IPS DF 6.9 (cell line): ENCODE measurements at regions not wholly inside any gene's neighbourhood (a gene's known extent, or its start where the extent isn't known, plus 50 kb on each side); places are given as distances from the start of the nearest gene placed in this dataset.

Experiments
- DNase-seq: peaks from one replicate; pipeline ENCODE4 v3.0.0-alpha.2; 2013; ENCODE audit warnings: low read depth, low spot score
- H3K27ac ChIP-seq: one replicate; pipeline ENCODE4 v1.5.1; 2013; ENCODE audit warnings: low read length, control low read depth
- H3K27me3 ChIP-seq: 2 replicates; pipeline ENCODE4 v1.6.1; 2013; ENCODE audit warnings: mild to moderate bottlenecking, low read length; ENCODE audit not compliant: control insufficient read depth, insufficient read depth
- H3K36me3 ChIP-seq: 2 replicates; pipeline ENCODE4 v1.6.1; 2013; ENCODE audit warnings: low read length; ENCODE audit not compliant: control insufficient read depth, insufficient read depth
- H3K4me1 ChIP-seq: 2 replicates; pipeline ENCODE4 v1.6.1; 2013; ENCODE audit warnings: low read length; ENCODE audit not compliant: control insufficient read depth, insufficient read depth
- H3K4me3 ChIP-seq: 2 replicates; pipeline ENCODE4 v1.5.1; 2013; ENCODE audit warnings: mild to moderate bottlenecking, low read length
- H3K9me3 ChIP-seq: 2 replicates; pipeline ENCODE4 v1.6.1; 2013; ENCODE audit warnings: low read length, inconsistent platforms; ENCODE audit not compliant: control insufficient read depth, insufficient read depth
- WGBS: extraction: QIAGEN DNeasy Blood & Tissue Kit; methylation state at CpG from one replicate; pipeline ENCODE4 v1.1.7; 2013; ENCODE audit warnings: mixed read lengths, missing lambda C conversion rate; ENCODE audit not compliant: insufficient read length, insufficient coverage; 5-methylcytosine and 5-hydroxymethylcytosine counted together

- WGBS: no CpG with 5 or more reads among the region's 3 CpGs
- no peaks in the 10 kb centered on the region; the same call in 1 of the 2 replicates for H3K4me1 ChIP-seq
- DNase-seq: no peak
- H3K36me3 ChIP-seq: no peaks in the 10 kb centered on the region
- no peaks in the 10 kb centered on the region for H3K27me3 ChIP-seq
- H3K9me3 ChIP-seq: no peaks in the 10 kb centered on the region
- H3K4me3 ChIP-seq: no peak overlapping the region
- no peak overlapping the region for H3K27ac ChIP-seq
Observed at GRCh38 chr5:58060996-58061395, 398.9 kb downstream of the PLK2 start.

- H3K27me3 ChIP-seq: no peaks in the 10 kb centered on the region
- no peak overlapping the region for H3K4me3 ChIP-seq
Observed at GRCh38 chr5:58057324-58057723, 402.6 kb downstream of the PLK2 start.

DNA sequence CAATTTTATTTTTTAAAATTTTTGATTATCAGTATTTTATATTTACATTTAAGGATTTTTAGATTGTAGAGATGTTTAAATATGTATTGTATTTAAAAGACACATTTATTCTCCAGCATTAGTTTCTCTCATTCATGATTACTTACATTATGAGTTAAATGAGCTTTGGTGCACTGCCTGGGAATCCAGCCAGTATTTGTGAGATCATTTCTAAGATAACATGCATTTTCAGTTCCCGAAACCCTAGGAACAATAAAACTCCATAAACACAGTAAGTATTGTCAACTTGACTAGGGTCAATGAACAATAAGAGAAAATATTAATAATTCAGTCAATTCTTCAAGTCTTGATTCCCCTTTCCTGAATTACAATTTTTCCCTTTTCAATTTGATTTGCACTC is 403.3 kb downstream of the PLK2 start:
- H3K4me1 ChIP-seq: no peaks in the 10 kb centered on the region
- no peak for DNase-seq
- no CpG with 5 or more reads among the region's 1 CpG for WGBS

More at GRCh38 chr5:58057324-58057723, 402.6 kb downstream of the PLK2 start:
- WGBS: no CpG with 5 or more reads among the region's 4 CpGs
- no peak for DNase-seq
- H3K4me1 ChIP-seq: no peaks in the 10 kb centered on the region
- no peaks in the 10 kb centered on the region for H3K36me3 ChIP-seq
- no peak overlapping the region for H3K27ac ChIP-seq
- no peaks in the 10 kb centered on the region for H3K9me3 ChIP-seq

DNA sequence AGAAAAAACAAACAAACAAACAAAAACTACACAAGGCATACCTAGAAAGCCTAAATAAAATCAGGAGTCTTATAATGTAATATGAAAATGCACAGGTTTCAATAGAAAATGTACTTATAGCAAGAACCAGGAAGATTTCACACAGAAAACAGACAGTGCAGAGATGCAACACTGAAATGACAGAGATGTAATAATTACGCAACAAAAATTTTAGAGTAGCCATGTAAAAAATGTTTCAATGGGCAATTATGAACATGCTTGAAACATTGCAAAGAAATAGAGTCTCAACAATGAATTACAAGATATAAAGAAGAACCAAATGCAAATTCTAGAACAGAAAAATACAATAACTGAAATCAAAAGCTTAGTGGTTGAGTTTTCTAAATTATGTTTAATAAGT is 405.9 kb downstream of the PLK2 start:
- no peaks in the 10 kb centered on the region for H3K36me3 ChIP-seq
- no peak for DNase-seq
- no CpG with 5 or more reads among the region's 1 CpG for WGBS

More for the DNA sequence above, 403.3 kb downstream of the PLK2 start:
- Histone ChIP-seq H3K27ac (no peak overlapping the region), H3K9me3 (no peaks in the 10 kb centered on the region), H3K27me3 (no peaks in the 10 kb centered on the region), H3K4me3 (no peak overlapping the region), H3K36me3 (no peaks in the 10 kb centered on the region)

DNA sequence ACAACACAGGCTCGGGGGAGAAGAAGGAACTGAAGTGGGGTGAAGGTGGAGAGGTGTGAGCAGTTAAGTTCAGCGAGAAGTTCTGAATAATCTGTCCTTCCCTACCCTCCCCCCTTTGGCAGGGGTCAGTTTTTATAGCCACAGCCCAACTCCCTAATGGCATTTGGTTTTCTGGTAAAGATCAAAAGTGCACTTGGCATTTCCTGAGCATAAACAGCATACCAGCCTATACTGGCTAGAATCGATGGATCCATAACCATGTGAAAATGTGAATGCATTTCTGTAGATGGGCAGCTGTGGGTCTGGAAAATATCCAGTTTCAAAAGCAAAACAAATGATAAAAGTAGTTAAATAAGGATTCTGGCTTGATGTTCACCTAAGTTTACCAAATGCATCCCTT is 410.9 kb downstream of the PLK2 start:
- Histone ChIP-seq H3K27me3 (no peaks in the 10 kb centered on the region), H3K27ac (no peak overlapping the region), H3K4me1 (no peaks in the 10 kb centered on the region), H3K9me3 (no peaks in the 10 kb centered on the region), H3K36me3 (no peaks in the 10 kb centered on the region), H3K4me3 (no peak overlapping the region)
- no peak for DNase-seq
- WGBS: no CpG with 5 or more reads among the region's 3 CpGs

More for the DNA sequence above, 405.9 kb downstream of the PLK2 start:
- no peak overlapping the region for H3K4me3 ChIP-seq
- no peaks in the 10 kb centered on the region for H3K9me3 ChIP-seq
- H3K27me3 ChIP-seq: no peaks in the 10 kb centered on the region
- H3K27ac ChIP-seq: no peak overlapping the region
- no peaks in the 10 kb centered on the region for H3K4me1 ChIP-seq

DNA sequence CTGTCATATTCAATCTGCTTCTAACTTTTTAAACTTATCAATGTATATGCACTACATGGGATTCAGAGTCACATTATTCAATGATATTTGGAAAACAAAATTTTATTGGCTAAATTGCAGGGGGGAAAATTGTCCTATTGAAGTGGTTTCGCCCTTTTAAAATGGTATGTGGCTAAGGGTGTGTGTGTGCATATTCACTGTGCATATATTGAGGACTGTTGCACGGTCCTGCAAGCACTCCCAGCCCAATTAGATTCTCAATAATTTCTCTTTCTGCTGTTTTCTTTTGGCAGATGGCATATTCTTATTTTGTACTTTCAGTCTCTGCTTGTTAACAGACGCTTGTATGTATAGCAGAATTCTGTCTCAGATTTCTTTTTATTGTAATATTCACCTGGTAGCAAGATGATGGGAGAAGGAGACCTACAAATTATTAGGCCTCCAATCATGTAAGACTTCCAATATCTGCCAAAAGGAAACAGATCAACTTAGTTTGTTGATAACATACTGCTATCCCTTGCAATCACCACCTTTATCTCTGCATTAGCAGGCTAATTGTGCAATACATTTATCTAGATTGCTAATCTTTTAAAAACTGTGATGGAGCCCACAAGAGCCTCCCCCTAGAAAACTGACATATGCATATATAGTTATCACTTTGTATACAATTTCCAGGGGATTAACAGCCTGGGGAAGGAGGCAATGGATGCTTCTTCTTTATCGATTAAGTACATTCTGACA is 411.5 kb downstream of the PLK2 start:
- H3K27ac ChIP-seq: no peak overlapping the region
- DNase-seq: no peak
- no CpG with 5 or more reads among the region's 4 CpGs for WGBS
- no peak overlapping the region for H3K4me3 ChIP-seq
- no peaks in the 10 kb centered on the region for H3K27me3 ChIP-seq
- H3K9me3 ChIP-seq: no peaks in the 10 kb centered on the region
- H3K36me3 ChIP-seq: no peaks in the 10 kb centered on the region
- H3K4me1 ChIP-seq: no peaks in the 10 kb centered on the region

DNA sequence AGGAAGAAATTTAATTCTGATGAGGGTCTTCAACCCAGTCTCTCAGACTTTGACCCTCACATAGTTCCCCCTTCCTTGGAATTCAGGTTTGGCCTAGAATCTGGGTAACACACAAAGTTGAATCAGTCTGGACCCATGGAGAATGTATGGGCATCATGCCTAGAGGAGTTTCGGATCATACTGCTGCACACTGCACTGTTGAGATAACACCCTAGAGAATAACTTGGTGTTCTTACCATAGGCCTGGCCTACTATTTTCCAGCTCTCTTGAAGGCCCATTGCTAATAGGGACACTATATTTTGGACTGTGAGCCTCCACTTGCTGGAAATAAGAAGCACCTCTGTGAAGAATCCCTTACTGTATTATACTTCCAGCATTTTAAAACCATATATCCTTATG is 413.5 kb downstream of the PLK2 start:
- Histone ChIP-seq H3K36me3 (no peaks in the 10 kb centered on the region), H3K27ac (no peak overlapping the region), H3K4me3 (no peak overlapping the region), H3K9me3 (no peaks in the 10 kb centered on the region), H3K27me3 (no peaks in the 10 kb centered on the region), H3K4me1 (no peaks in the 10 kb centered on the region)
- no CpG with 5 or more reads among the region's 1 CpG for WGBS
- no peak for DNase-seq

GRCh38 chr5:58044166-58044565 is 415.7 kb downstream of the PLK2 start:
- Histone ChIP-seq H3K27me3 (no peaks in the 10 kb centered on the region), H3K4me1 (no peaks in the 10 kb centered on the region), H3K4me3 (no peak overlapping the region), H3K36me3 (no peaks in the 10 kb centered on the region), H3K9me3 (no peaks in the 10 kb centered on the region), H3K27ac (no peak overlapping the region)
- DNase-seq: no peak
- WGBS: no CpG with 5 or more reads among the region's 6 CpGs

DNA sequence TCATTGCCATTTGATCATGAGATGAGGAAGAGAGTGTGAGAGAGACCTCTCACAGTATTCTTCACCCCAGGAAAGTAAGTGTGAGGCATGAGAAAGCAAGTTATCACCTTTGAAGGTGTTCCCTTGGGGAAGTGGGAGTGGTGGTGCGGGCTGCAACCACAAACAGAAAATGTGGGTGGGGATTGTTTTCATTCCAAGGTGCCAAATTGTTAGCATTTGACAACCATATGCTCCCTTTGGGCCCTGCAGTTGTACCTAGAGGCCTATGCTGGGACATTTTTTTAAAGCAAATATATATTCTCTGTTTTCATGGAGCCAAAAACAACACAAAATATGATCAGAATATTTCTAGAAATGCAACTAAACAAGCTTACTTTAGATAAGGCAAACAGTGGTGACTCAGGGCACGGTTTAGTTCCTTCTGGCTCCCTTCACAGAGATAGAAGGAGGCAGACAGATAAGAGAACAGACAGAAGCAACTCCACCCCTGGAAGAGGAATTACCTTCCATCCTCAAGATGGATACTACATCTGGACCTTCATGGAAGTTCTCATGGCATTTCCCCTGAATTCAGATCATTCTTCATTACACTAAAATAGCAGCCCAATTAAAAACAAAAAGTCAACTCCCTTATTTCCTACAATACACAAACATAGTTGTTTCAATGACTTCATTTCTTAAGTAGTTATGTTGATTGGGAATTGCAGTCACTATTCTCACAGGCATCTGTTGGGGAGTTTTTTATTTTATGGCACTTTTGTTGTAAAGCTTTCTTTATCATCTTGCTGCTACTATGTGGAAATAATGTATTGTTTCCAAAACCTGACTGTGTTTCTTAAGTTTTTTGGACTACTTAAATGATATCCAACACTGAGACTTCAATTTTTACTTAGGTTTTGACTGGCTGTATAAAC is 416.6 kb downstream of the PLK2 start:
- H3K36me3 ChIP-seq: no peaks in the 10 kb centered on the region
- no peak overlapping the region for H3K27ac ChIP-seq
- H3K9me3 ChIP-seq: no peaks in the 10 kb centered on the region
- H3K4me1 ChIP-seq: no peaks in the 10 kb centered on the region
- no peak for DNase-seq
- H3K4me3 ChIP-seq: no peak overlapping the region
- H3K27me3 ChIP-seq: no peaks in the 10 kb centered on the region
- WGBS: no CpG with 5 or more reads among the region's 2 CpGs

GRCh38 chr5:58041884-58042283 is 418.0 kb downstream of the PLK2 start:
- no CpG with 5 or more reads among the region's 3 CpGs for WGBS
- no peaks in the 10 kb centered on the region for H3K27me3 ChIP-seq

More at GRCh38 chr5:58041884-58042283, 418.0 kb downstream of the PLK2 start:
- Histone ChIP-seq H3K36me3 (no peaks in the 10 kb centered on the region), H3K27ac (no peak overlapping the region), H3K9me3 (no peaks in the 10 kb centered on the region), H3K4me3 (no peak overlapping the region), H3K4me1 (no peaks in the 10 kb centered on the region)
- DNase-seq: no peak
